Activated gamma-delta T cell treated with Interleukin-2 at 50 U/mL for 16 hours (primary cell): ENCODE measurements at regions not wholly inside any gene's neighbourhood (a gene's known extent, or its start where the extent isn't known, plus 50 kb on each side); places are given as distances from the start of the nearest gene placed in this dataset.
"Not testable (repeated sequence)": the region's sequence is repeated elsewhere in the genome, so short reads cannot be mapped to it uniquely, and the experiment has no call there.

Experiments used
- DNase-seq: peaks from one replicate; pipeline ENCODE4 v3.0.0-alpha.2; 2020

- DNase-seq = no peak
Measured at GRCh38 chr2:126264625-126265024, 391.3 kb upstream of the GYPC start.

GRCh38 chr2:126269911-126270310, 386.0 kb upstream of the GYPC start:
- no peak for DNase-seq

- no peak for DNase-seq
Measured at GRCh38 chr2:126270587-126270986, 385.4 kb upstream of the GYPC start.

- DNase-seq = no peak
Measured at GRCh38 chr2:126272401-126272800, 383.6 kb upstream of the GYPC start.

- DNase-seq = no peak
Measured at GRCh38 chr2:126275098-126275497, 380.9 kb upstream of the GYPC start.

GRCh38 chr2:126276268-126276667, 379.7 kb upstream of the GYPC start:
- not testable (repeated sequence) for DNase-seq

- DNase-seq = no peak
Measured at GRCh38 chr2:126288362-126288761, 367.6 kb upstream of the GYPC start.

GRCh38 chr2:126293962-126294361, 362.0 kb upstream of the GYPC start:
- DNase-seq = not testable (repeated sequence)

- no peak for DNase-seq
Measured at GRCh38 chr2:126299469-126299976, 356.4 kb upstream of the GYPC start.

- DNase-seq = no peak
Measured at GRCh38 chr2:126300348-126300747, 355.6 kb upstream of the GYPC start.

- no peak for DNase-seq
Measured at GRCh38 chr2:126302043-126302442, 353.9 kb upstream of the GYPC start.

- DNase-seq = no peak
Measured at GRCh38 chr2:126303113-126303512, 352.8 kb upstream of the GYPC start.

- no peak for DNase-seq
Measured at GRCh38 chr2:126304154-126304553, 351.8 kb upstream of the GYPC start.

GRCh38 chr2:126306539-126306938, 349.4 kb upstream of the GYPC start:
- no peak for DNase-seq

- DNase-seq = no peak
Measured at GRCh38 chr2:126307740-126308139, 348.2 kb upstream of the GYPC start.

- no peak for DNase-seq
Measured at GRCh38 chr2:126309185-126309584, 346.8 kb upstream of the GYPC start.

- no peak for DNase-seq
Measured at GRCh38 chr2:126312579-126312978, 343.4 kb upstream of the GYPC start.

GRCh38 chr2:126315828-126316227, 340.1 kb upstream of the GYPC start:
- no peak for DNase-seq

- no peak for DNase-seq
Measured at GRCh38 chr2:126317790-126318431, 338.0 kb upstream of the GYPC start.

- no peak for DNase-seq
Measured at GRCh38 chr2:126322342-126322741, 333.6 kb upstream of the GYPC start.

GRCh38 chr2:126325202-126325601, 330.8 kb upstream of the GYPC start:
- DNase-seq = no peak

- DNase-seq = no peak
Measured at GRCh38 chr2:126329173-126329572, 326.8 kb upstream of the GYPC start.

- no peak for DNase-seq
Measured at GRCh38 chr2:126342457-126342856, 313.5 kb upstream of the GYPC start.

- no peak for DNase-seq
Measured at GRCh38 chr2:126343136-126343535, 312.8 kb upstream of the GYPC start.

- DNase-seq = no peak
Measured at GRCh38 chr2:126344493-126344892, 311.5 kb upstream of the GYPC start.
